Spleen (tissue), 11 donors: ENCODE measurements at regions not wholly inside any gene's neighbourhood (a gene's known extent, or its start where the extent isn't known, plus 50 kb on each side); places are given as distances from the start of the nearest gene placed in this dataset.
A peak's percentile ranks its signal among the peaks of the same experiment; 100 is the strongest.

Experiments
- DNase-seq: peaks from one replicate; pipeline ENCODE4 v3.0.0-alpha.2; 2020
- H3K27ac ChIP-seq, 8 donors: fragments of 200-600 bp; sonication (generic) in 7 of 8; 1 replicate in 4 of 8; 2 replicates in 4 of 8; pipeline versions ENCODE4 v1.5.0 to v1.8.0; 2016 to 2021; ENCODE audit warnings: inconsistent platforms in 4 of 8, mild to moderate bottlenecking in 4 of 8, moderate library complexity in 1 of 8
- H3K27me3 ChIP-seq, 7 donors: fragments of 200-600 bp; sonication (generic) in 6 of 7; replicated peaks in 1 of 7; 1 replicate in 4 of 7; 2 replicates in 3 of 7; pipeline versions ENCODE4 v1.5.0 to v1.8.0; 2016 to 2021; ENCODE audit warnings: inconsistent platforms in 3 of 7, mild to moderate bottlenecking in 1 of 7
- H3K36me3 ChIP-seq, 6 donors: fragments of 200-600 bp; sonication (generic) in 5 of 6; 1 replicate in 4 of 6; 2 replicates in 2 of 6; pipeline versions ENCODE4 v1.5.0 to v1.8.0; 2016 to 2021; ENCODE audit warnings: inconsistent platforms in 2 of 6
- H3K4me1 ChIP-seq, 6 donors: fragments of 200-600 bp; sonication (generic) in 5 of 6; 1 replicate in 3 of 6; 2 replicates in 3 of 6; pipeline versions ENCODE4 v1.5.0 to v1.8.0; 2016 to 2021; ENCODE audit warnings: inconsistent platforms in 3 of 6
- H3K4me3 ChIP-seq, 8 donors: fragments of 200-600 bp; sonication (generic) in 7 of 8; 1 replicate in 4 of 8; 2 replicates in 4 of 8; pipeline versions ENCODE4 v1.5.0 to v1.8.0; 2016 to 2021; ENCODE audit warnings: inconsistent platforms in 4 of 8, mild to moderate bottlenecking in 4 of 8, moderate library complexity in 2 of 8
- H3K9me3 ChIP-seq, 8 donors: fragments of 200-600 bp; sonication (generic) in 7 of 8; 1 replicate in 4 of 8; 2 replicates in 4 of 8; pipeline versions ENCODE4 v1.5.0 to v1.8.0; 2016 to 2021; ENCODE audit warnings: inconsistent platforms in 4 of 8
- POLR2A ChIP-seq, 3 donors: fragments of 450-650 bp; IDR thresholded peaks; one replicate each; pipeline ENCODE4 v1.5.1; 2017; ENCODE audit warnings: antibody characterized with exemption in 3 of 3, mild to moderate bottlenecking in 1 of 3
- POLR2AphosphoS5 ChIP-seq, 3 donors: sonication (generic); formaldehyde crosslinking; IDR thresholded peaks; one replicate each; pipeline ENCODE4 v1.5.1; 2017; ENCODE audit warnings: antibody characterized with exemption in 3 of 3
- WGBS, 5 donors: extraction: QIAGEN DNeasy Blood & Tissue Kit in 3 of 5; methylation state at CpG; one replicate each; pipeline versions ENCODE4 v1.1.5 to v1.1.7; 2013 to 2018; 5-methylcytosine and 5-hydroxymethylcytosine counted together
- intact Hi-C: fragments of 100-400 bp; cut with DNase I; formaldehyde crosslinking; loops from one replicate; pipeline ENCODE4 v1.15.0; 2023; ENCODE audit warnings: low total_unique reads
- TF ChIP-seq, protein P1 (sequence below), 11 experiments: fragments of 200-600 bp in 7 of 11; fragments of 450-650 bp in 4 of 11; sonication (generic) in 4 of 11; IDR thresholded peaks in 8 of 11; conservative IDR thresholded peaks in 3 of 11; 1 replicate in 7 of 11; 2 replicates in 4 of 11; pipeline versions ENCODE4 v1.4.0 to v1.8.0; 2016 to 2021; ENCODE audit warnings: antibody characterized with exemption in 11 of 11, inconsistent platforms in 4 of 11, mild to moderate bottlenecking in 1 of 11
- donor health status: healthy with polysubstance abuse.
- donor health status: DM: no; HTN: no; CAD: no; lungs with moderate emphysema.
- donor health status: DM: no; HTN: no; CAD: no.
- donor health status: Bipolar disorder and iron deficiency.
- donor health status: healthy.
- donor health status: DM: no; HTN: no; CAD: no.
- donor health status: DM: yes; HTN: yes; CAD: no.

- peaks cover 0 to 78% (median 42%) of the 10 kb centered on the region in 6 donors for H3K4me1 ChIP-seq
Measured at GRCh38 chr2:236970656-236971010, 115.1 kb upstream of the COPS8 start.

GRCh38 chr2:236971131-236971821 lies 114.4 kb upstream of the COPS8 start:
- Histone ChIP-seq H3K4me1 (peaks cover 0 to 81% (median 45%) of the 10 kb centered on the region in 6 donors), H3K27me3 (no peaks in the 10 kb centered on the region), H3K4me3 (no peak overlapping the region), H3K27ac (peak overlapping the region in 4 of 8 donors; percentile 45 to 92 (median 88)), H3K36me3 (no peaks in the 10 kb centered on the region), H3K9me3 (no peaks in the 10 kb centered on the region)
- 73 to 87% (median 81%) methylated on average over 15 of the region's 15 CpGs for WGBS, 5 donors
- intact Hi-C loops, result no loop called here
- no peak for DNase-seq
- peak in 1 of 3 donors; percentile 62 for TF ChIP-seq POLR2AphosphoS5 (IDR thresholded peaks at IDR 0.05)
- TF ChIP-seq, protein P1, sequence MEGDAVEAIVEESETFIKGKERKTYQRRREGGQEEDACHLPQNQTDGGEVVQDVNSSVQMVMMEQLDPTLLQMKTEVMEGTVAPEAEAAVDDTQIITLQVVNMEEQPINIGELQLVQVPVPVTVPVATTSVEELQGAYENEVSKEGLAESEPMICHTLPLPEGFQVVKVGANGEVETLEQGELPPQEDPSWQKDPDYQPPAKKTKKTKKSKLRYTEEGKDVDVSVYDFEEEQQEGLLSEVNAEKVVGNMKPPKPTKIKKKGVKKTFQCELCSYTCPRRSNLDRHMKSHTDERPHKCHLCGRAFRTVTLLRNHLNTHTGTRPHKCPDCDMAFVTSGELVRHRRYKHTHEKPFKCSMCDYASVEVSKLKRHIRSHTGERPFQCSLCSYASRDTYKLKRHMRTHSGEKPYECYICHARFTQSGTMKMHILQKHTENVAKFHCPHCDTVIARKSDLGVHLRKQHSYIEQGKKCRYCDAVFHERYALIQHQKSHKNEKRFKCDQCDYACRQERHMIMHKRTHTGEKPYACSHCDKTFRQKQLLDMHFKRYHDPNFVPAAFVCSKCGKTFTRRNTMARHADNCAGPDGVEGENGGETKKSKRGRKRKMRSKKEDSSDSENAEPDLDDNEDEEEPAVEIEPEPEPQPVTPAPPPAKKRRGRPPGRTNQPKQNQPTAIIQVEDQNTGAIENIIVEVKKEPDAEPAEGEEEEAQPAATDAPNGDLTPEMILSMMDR (IDR thresholded peaks at IDR 0.05 in 8 of 11, conservative IDR thresholded peaks at IDR 0.05 in 3 of 11), result no peak

More at GRCh38 chr2:236970656-236971010, 115.1 kb upstream of the COPS8 start:
- H3K27me3 ChIP-seq, result no peaks in the 10 kb centered on the region
- 81 to 92% (median 87%) methylated on average over 3 of the region's 3 CpGs for WGBS, 5 donors
- H3K4me3 ChIP-seq, result no peak overlapping the region
- no peak for TF ChIP-seq POLR2A (IDR thresholded peaks at IDR 0.05)
- TF ChIP-seq, protein P1 (IDR thresholded peaks at IDR 0.05 in 8 of 11, conservative IDR thresholded peaks at IDR 0.05 in 3 of 11), result no peak
- TF ChIP-seq POLR2AphosphoS5 (IDR thresholded peaks at IDR 0.05), result no peak
- H3K27ac ChIP-seq, result peak overlapping the region in 3 of 8 donors; percentile 86 to 92 (median 90)
- no peaks in the 10 kb centered on the region for H3K9me3 ChIP-seq
- intact Hi-C loops, result no loop called here
- H3K36me3 ChIP-seq, result no peaks in the 10 kb centered on the region
- no peak for DNase-seq

DNA sequence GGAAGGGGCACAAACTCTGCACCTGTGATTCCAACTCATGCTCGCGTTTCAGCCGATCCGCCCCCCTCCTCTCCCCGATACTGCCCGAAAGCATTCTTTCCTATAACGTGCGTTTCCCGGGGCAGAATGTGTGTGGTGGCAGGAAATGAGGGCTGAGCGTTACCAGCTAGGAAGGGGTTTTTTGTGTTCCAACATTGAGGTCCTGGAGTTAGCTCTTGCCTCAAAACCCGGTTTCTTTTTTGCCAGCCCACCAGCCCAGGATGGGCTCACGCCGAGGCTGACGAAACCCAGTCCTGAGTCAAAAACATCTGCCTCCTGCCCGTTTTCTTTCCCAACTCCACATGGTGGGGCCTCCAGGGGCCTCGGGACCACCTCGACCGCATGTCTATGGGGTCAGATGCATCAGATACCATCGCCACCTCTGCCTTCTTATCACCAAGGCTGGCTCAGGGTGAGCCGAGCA lies 113.7 kb upstream of the COPS8 start:
- H3K27ac ChIP-seq, result peak overlapping the region in 4 of 8 donors; percentile 45 to 92 (median 88)
- whole genome bisulfite sequencing, 5 donors, result 61 to 79% (median 75%) methylated on average over 20 of the region's 20 CpGs

More for the DNA sequence above, 113.7 kb upstream of the COPS8 start:
- Histone ChIP-seq H3K36me3 (no peaks in the 10 kb centered on the region), H3K27me3 (no peaks in the 10 kb centered on the region), H3K4me3 (no peak overlapping the region), H3K9me3 (no peaks in the 10 kb centered on the region), H3K4me1 (peaks cover 0 to 85% (median 48%) of the 10 kb centered on the region in 6 donors)
- TF ChIP-seq, protein P1 (IDR thresholded peaks at IDR 0.05 in 8 of 11, conservative IDR thresholded peaks at IDR 0.05 in 3 of 11), result no peak
- TF ChIP-seq POLR2A (IDR thresholded peaks at IDR 0.05), result no peak
- TF ChIP-seq POLR2AphosphoS5 (IDR thresholded peaks at IDR 0.05), result no peak
- peak; percentile 68 for DNase-seq
- intact Hi-C loops, result no loop called here
